A673 (cell line): ENCODE measurements at regions not wholly inside any gene's neighbourhood (a gene's known extent, or its start where the extent isn't known, plus 50 kb on each side); places are given as distances from the start of the nearest gene placed in this dataset.
A peak's percentile ranks its signal among the peaks of the same experiment; 100 is the strongest.

ENCODE experiments used
- BruUV-seq: library from RNA; stranded (reverse); fragments of 400-500 nt; replicated peaks from 2 replicates; lab custom pipeline; 2021; lab: Mats Ljungman, UMichigan
- CTCF ChIA-PET: fragments of 300-600 bp; sonication (Branson Sonifier 250); formaldehyde crosslinking; loops from one replicate; lab custom pipeline; 2022; ENCODE audit warnings: antibody characterized with exemption; lab: Charles Lee
- POLR2A ChIA-PET: fragments of 300-600 bp; sonication (Branson Sonifier 250); formaldehyde crosslinking; loops from one replicate; lab custom pipeline; 2022; ENCODE audit warnings: antibody characterized with exemption; ENCODE audit not compliant: low non-redundant PET; lab: Charles Lee
- DNase-seq: peaks from one replicate; pipeline ENCODE4 v3.0.0-alpha.2; 2015; ENCODE audit warnings: low spot score
- H3K27ac ChIP-seq: fragments of 200-600 bp; sonication (generic); 2 replicates; pipeline ENCODE4 v1.5.1; 2016; ENCODE audit warnings: mixed run types, low read depth, mild to moderate bottlenecking, mixed read lengths, antibody characterized with exemption, low read length; ENCODE audit not compliant: poor library complexity, severe bottlenecking
- H3K27me3 ChIP-seq: fragments of 200-600 bp; sonication (generic); replicated peaks from 2 replicates; pipeline ENCODE4 v1.6.1; 2017; ENCODE audit warnings: mixed run types, low read depth, mild to moderate bottlenecking, mixed read lengths, antibody characterized with exemption, low read length; ENCODE audit not compliant: insufficient read depth, poor library complexity
- H3K36me3 ChIP-seq: fragments of 200-600 bp; sonication (generic); 2 replicates; pipeline ENCODE4 v1.6.1; 2016; ENCODE audit warnings: mixed run types, mild to moderate bottlenecking, mixed read lengths, antibody characterized with exemption, low read length; ENCODE audit not compliant: insufficient read depth, poor library complexity, severe bottlenecking
- H3K4me1 ChIP-seq: fragments of 200-600 bp; sonication (generic); 2 replicates; pipeline ENCODE4 v1.6.1; 2017; ENCODE audit warnings: mixed run types, mild to moderate bottlenecking, mixed read lengths, antibody characterized with exemption, low read length; ENCODE audit not compliant: insufficient read depth, poor library complexity, severe bottlenecking
- H3K4me3 ChIP-seq: fragments of 200-600 bp; sonication (generic); 2 replicates; pipeline ENCODE4 v1.5.1; 2016; ENCODE audit warnings: low read depth, mixed run types, mild to moderate bottlenecking, mixed read lengths, low read length; ENCODE audit not compliant: poor library complexity, severe bottlenecking
- H3K9me3 ChIP-seq: fragments of 200-600 bp; sonication (generic); 2 replicates; pipeline ENCODE4 v1.6.1; 2016; ENCODE audit warnings: mixed run types, low read depth, mild to moderate bottlenecking, mixed read lengths, antibody characterized with exemption, low read length; ENCODE audit not compliant: poor library complexity, severe bottlenecking
- CTCF ChIP-seq: fragments of 300-800, 200-600 bp; sonication (generic); conservative IDR thresholded peaks from 2 replicates; pipeline ENCODE4 v1.5.1; 2017; ENCODE audit warnings: low read depth, mild to moderate bottlenecking, antibody characterized with exemption, low read length, moderate library complexity, mixed read lengths
- EZH2 ChIP-seq: fragments of 200-600 bp; sonication (generic); IDR thresholded peaks from 2 replicates; pipeline ENCODE4 v1.6.1; 2017; ENCODE audit warnings: borderline replicate concordance, low read depth, mild to moderate bottlenecking, mixed read lengths, antibody characterized with exemption, low read length; ENCODE audit not compliant: poor library complexity, severe bottlenecking
- intact Hi-C: fragments of 100-400 bp; cut with micrococcal nuclease; formaldehyde crosslinking; loops from one replicate; pipeline ENCODE4 v1.10.0; 2022; ENCODE audit not compliant: unreplicated experiment

- intact Hi-C loops, result no loop called here
- CTCF ChIA-PET, result no interaction called here
- POLR2A ChIA-PET, result no interaction called here
- Histone ChIP-seq H3K27me3 (no peaks in the 10 kb centered on the region), H3K27ac (no peak overlapping the region), H3K9me3 (no peaks in the 10 kb centered on the region), H3K4me3 (no peak overlapping the region), H3K36me3 (no peaks in the 10 kb centered on the region), H3K4me1 (no peaks in the 10 kb centered on the region)
- BruUV-seq, result no TSS peak
- no peak for DNase-seq
- no peak for TF ChIP-seq CTCF
- no peak for TF ChIP-seq EZH2
Measured at GRCh38 chr4:79175716-79176115, 150.1 kb downstream of the NAA11 start.

DNA sequence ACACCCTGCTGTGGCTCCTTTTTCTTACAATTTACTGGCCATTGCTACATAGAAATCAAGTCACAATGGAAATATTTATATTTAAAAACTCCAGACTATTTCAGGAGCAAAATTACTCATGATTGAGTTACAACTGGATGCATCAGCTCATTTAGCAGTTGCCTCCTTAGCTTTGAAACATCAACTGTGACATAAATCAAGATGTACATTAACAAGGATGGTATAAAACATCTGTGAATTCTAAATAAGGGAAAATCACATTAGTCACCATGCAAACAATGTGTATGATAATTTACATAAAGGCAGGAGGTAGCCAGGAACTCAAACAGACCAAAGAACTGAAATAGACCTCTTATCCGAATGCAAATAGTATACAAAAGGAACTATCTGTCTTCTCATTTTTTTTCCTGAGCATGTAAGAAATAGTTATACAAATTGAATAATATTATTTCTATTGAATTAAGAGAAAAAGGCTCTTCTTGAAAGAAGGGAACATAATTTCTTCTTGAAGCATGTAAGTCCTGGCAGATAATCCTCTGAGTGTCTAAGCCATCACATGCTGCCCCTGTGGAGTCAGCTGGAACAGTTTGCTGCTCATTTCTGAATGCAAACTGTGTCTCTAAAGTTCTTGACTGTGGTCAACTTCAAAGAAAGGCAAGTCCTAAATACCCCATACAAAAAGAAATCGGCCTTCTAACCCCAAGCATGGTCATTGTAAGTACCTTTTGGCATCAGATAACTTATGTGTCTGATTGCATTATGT lies 151.2 kb downstream of the NAA11 start:
- BruUV-seq, result no TSS peak
- H3K27me3 ChIP-seq, result no peaks in the 10 kb centered on the region
- H3K27ac ChIP-seq, result no peak overlapping the region
- no peaks in the 10 kb centered on the region for H3K9me3 ChIP-seq
- POLR2A ChIA-PET, result no interaction called here
- no peaks in the 10 kb centered on the region for H3K36me3 ChIP-seq
- intact Hi-C loops, result no loop called here
- TF ChIP-seq CTCF, result no peak
- no peak for TF ChIP-seq EZH2
- H3K4me3 ChIP-seq, result no peak overlapping the region
- peak; percentile 0 for DNase-seq
- CTCF ChIA-PET, result no interaction called here
- H3K4me1 ChIP-seq, result no peaks in the 10 kb centered on the region

DNA sequence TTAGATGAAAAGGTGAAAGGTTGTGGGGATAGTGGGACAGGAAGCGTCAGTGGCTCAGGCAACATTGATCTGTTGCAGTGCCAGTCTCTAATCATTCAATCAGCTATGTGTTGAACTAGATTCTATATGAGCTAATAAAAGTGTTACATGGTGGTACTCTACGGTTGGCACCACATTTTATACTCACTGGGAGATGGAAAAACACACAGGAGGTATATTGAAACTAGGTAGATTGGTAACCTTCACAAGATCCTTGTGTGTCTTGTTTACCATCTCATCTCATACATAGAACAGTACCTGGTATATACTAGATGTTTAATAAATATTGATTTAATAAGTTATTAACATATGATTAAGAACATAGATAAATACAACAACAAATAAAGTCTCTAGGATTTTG lies 152.7 kb downstream of the NAA11 start:
- H3K4me3 ChIP-seq, result no peak overlapping the region
- intact Hi-C loops, result no loop called here
- POLR2A ChIA-PET, result no interaction called here

More for the DNA sequence above, 152.7 kb downstream of the NAA11 start:
- Histone ChIP-seq H3K4me1 (no peaks in the 10 kb centered on the region), H3K27ac (no peak overlapping the region), H3K36me3 (no peaks in the 10 kb centered on the region), H3K27me3 (no peaks in the 10 kb centered on the region), H3K9me3 (no peaks in the 10 kb centered on the region)
- DNase-seq, result no peak
- CTCF ChIA-PET, result no interaction called here
- TF ChIP-seq EZH2 (no peak), CTCF (no peak)
- no TSS peak for BruUV-seq
